GM12865 (cell line): ENCODE measurements at regions not wholly inside any gene's neighbourhood (a gene's known extent, or its start where the extent isn't known, plus 50 kb on each side); places are given as distances from the start of the nearest gene placed in this dataset.
A peak's percentile ranks its signal among the peaks of the same experiment; 100 is the strongest.

ENCODE experiments used
- DNase-seq: peaks from one replicate; pipeline ENCODE4 v3.0.0; 2010; ENCODE audit warnings: low read depth
- H3K4me3 ChIP-seq: 2 replicates; pipeline ENCODE4 v1.5.1; 2011; ENCODE audit warnings: mild to moderate bottlenecking, low read depth, low read length, control low read depth
- TF ChIP-seq, protein P1 (sequence below): IDR thresholded peaks from 2 replicates; pipeline ENCODE4 v1.5.1; 2011; ENCODE audit warnings: low read length, control low read depth, low read depth, inconsistent platforms; ENCODE audit not compliant: insufficient read depth; ENCODE audit errors: missing control alignments

- TF ChIP-seq, protein P1, sequence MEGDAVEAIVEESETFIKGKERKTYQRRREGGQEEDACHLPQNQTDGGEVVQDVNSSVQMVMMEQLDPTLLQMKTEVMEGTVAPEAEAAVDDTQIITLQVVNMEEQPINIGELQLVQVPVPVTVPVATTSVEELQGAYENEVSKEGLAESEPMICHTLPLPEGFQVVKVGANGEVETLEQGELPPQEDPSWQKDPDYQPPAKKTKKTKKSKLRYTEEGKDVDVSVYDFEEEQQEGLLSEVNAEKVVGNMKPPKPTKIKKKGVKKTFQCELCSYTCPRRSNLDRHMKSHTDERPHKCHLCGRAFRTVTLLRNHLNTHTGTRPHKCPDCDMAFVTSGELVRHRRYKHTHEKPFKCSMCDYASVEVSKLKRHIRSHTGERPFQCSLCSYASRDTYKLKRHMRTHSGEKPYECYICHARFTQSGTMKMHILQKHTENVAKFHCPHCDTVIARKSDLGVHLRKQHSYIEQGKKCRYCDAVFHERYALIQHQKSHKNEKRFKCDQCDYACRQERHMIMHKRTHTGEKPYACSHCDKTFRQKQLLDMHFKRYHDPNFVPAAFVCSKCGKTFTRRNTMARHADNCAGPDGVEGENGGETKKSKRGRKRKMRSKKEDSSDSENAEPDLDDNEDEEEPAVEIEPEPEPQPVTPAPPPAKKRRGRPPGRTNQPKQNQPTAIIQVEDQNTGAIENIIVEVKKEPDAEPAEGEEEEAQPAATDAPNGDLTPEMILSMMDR, result no peak
- DNase-seq, result no peak
- H3K4me3 ChIP-seq, result no peak overlapping the region
Observed at GRCh38 chr5:164449460-164449859, 944.0 kb downstream of the MAT2B start.

DNA sequence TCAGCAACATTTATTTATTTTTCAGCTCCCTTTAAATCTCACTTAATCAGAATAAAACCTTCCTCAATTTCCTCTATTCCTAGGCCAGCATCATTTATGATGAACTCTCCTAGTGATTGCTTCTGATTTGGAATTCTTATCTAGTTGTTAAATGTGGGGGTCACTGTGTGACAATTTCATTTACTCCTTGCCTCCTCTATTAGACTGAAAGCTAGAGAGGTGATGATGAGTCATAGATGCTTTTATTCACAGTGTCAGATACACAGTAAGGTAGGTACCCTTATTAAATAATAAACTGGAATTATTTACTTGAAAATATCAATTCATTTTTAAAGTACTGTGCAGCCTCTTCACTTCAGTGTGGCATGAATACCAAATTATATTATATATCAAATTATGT, 960.6 kb downstream of the MAT2B start:
- DNase-seq, result no peak
- H3K4me3 ChIP-seq, result no peak overlapping the region
- TF ChIP-seq, protein P1, result no peak

- TF ChIP-seq, protein P1, result no peak
- no peak overlapping the region for H3K4me3 ChIP-seq
- no peak for DNase-seq
Observed at GRCh38 chr5:164470312-164470711, 964.9 kb downstream of the MAT2B start.

GRCh38 chr5:164472165-164472564, 966.7 kb downstream of the MAT2B start:
- no peak for DNase-seq
- TF ChIP-seq, protein P1, result no peak
- H3K4me3 ChIP-seq, result no peak overlapping the region

DNA sequence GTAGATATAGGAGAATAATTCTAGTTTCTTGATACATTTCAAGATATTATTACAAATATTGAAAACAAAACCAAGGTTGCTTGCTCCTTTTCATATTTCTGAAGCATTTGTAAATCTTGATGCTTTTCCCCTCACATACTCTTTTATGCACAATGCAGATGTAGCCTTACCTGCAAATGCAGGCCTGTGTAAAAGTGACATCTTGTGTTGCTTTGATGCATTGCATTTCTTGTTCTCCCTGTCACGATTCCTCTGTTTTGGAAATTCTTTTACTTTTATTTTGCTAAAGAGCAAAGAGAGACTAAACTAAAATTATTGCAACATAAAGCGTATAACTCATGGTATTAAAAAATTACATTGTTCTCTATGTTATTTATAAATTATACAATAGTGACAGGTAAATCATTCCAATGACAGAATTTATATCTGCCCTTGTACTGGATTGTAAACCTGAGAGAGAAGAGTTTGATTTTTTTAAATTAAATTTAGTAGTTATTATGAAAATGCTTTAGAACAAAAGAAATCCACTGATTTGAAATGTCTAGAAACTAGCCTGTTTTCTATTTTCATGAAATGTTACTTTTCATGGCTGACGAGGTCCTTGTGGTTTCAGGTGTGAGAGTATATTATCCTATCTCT, 970.0 kb downstream of the MAT2B start:
- DNase-seq, result peak; percentile 8
- TF ChIP-seq, protein P1, result peak; percentile 36

GRCh38 chr5:164481270-164481669, 975.9 kb downstream of the MAT2B start:
- TF ChIP-seq, protein P1, result no peak

More for the DNA sequence above, 970.0 kb downstream of the MAT2B start:
- H3K4me3 ChIP-seq, result no peak overlapping the region

GRCh38 chr5:164482351-164482750, 976.9 kb downstream of the MAT2B start:
- TF ChIP-seq, protein P1, result no peak
- no peak overlapping the region for H3K4me3 ChIP-seq
- no peak for DNase-seq

More at GRCh38 chr5:164481270-164481669, 975.9 kb downstream of the MAT2B start:
- DNase-seq, result no peak
- no peak overlapping the region for H3K4me3 ChIP-seq
